SK-N-SH (cell line): ENCODE measurements at regions not wholly inside any gene's neighbourhood (a gene's known extent, or its start where the extent isn't known, plus 50 kb on each side); places are given as distances from the start of the nearest gene placed in this dataset.

Source experiments
- CTCF ChIA-PET: fragments of 300-600, 350-600 bp; formaldehyde crosslinking; extraction: SDS; loops from one replicate; lab custom pipeline; 2021; lab: Yijun Ruan, JAX
- POLR2A ChIA-PET: fragments of 350-600 bp; sonication (Branson Sonifier 250); formaldehyde crosslinking; extraction: SDS; loops from one replicate; lab custom pipeline; 2020; ENCODE audit warnings: antibody characterized with exemption, inconsistent platforms; lab: Yijun Ruan, JAX
- DNase-seq: peaks from one replicate; pipeline ENCODE4 v3.0.0; 2012
- H2AFZ ChIP-seq: fragments of 200-600 bp; sonication (generic); 2 replicates; pipeline ENCODE4 v1.8.1; 2016; ENCODE audit warnings: antibody characterized with exemption, mild to moderate bottlenecking, low read depth
- H3F3A ChIP-seq: fragments of 200-600 bp; sonication (generic); replicated peaks from 2 replicates; pipeline ENCODE3; 2016; ENCODE audit warnings: antibody characterized with exemption, mild to moderate bottlenecking; ENCODE audit not compliant: insufficient read depth
- H3K27ac ChIP-seq, 2 experiments: fragments of 200-500 bp in 1 of 2; fragments of 200-600 bp in 1 of 2; sonication (Bioruptor generic) in 1 of 2; sonication (generic), shearing (Covaris generic) in 1 of 2; 2 replicates each; pipeline versions ENCODE4 v1.5.1 to v1.6.1; 2014 to 2016; ENCODE audit warnings: low read depth in 2 of 2, inconsistent platforms in 1 of 2, low read length in 1 of 2, mild to moderate bottlenecking in 1 of 2, mixed read lengths in 1 of 2
- H3K27me3 ChIP-seq: fragments of 200-600 bp; sonication (generic), shearing (Covaris generic); 2 replicates; pipeline ENCODE4 v1.6.1; 2016; ENCODE audit warnings: mixed run types; ENCODE audit not compliant: insufficient read depth
- H3K36me3 ChIP-seq, 2 experiments: fragments of 200-500 bp in 1 of 2; fragments of 200-600 bp in 1 of 2; sonication (Bioruptor generic) in 1 of 2; sonication (generic) in 1 of 2; replicated peaks in 1 of 2; 2 replicates each; pipeline versions ENCODE3 to v1.5.1; 2014 to 2016; ENCODE audit warnings: low read length in 1 of 2, mild to moderate bottlenecking in 1 of 2; ENCODE audit not compliant: insufficient read depth in 2 of 2, control insufficient read depth in 1 of 2
- H3K4me1 ChIP-seq, 2 experiments: fragments of 200-500 bp in 1 of 2; fragments of 200-600 bp in 1 of 2; sonication (Bioruptor generic) in 1 of 2; sonication (generic), shearing (Covaris generic) in 1 of 2; 2 replicates each; pipeline versions ENCODE4 v1.5.1 to v1.6.1; 2014 to 2016; ENCODE audit warnings: low read depth in 1 of 2, low read length in 1 of 2, mixed run types in 1 of 2; ENCODE audit not compliant: insufficient read depth in 2 of 2, control insufficient read depth in 1 of 2
- H3K4me2 ChIP-seq: fragments of 200-600 bp; sonication (generic), shearing (Covaris generic); 2 replicates; pipeline ENCODE4 v1.6.1; 2017; ENCODE audit warnings: mixed run types
- H3K4me3 ChIP-seq, 2 experiments: fragments of 200-500 bp in 1 of 2; fragments of 200-600 bp in 1 of 2; sonication (Bioruptor generic) in 1 of 2; sonication (generic), shearing (Covaris generic) in 1 of 2; 2 replicates each; pipeline versions ENCODE4 v1.5.1 to v1.8.1; 2014 to 2016; ENCODE audit warnings: low read depth in 2 of 2, inconsistent platforms in 1 of 2, low read length in 1 of 2, mild to moderate bottlenecking in 1 of 2, mixed read lengths in 1 of 2, moderate library complexity in 1 of 2
- H3K79me2 ChIP-seq: fragments of 200-600 bp; sonication (generic); 2 replicates; pipeline ENCODE4 v1.8.1; 2017; ENCODE audit warnings: mild to moderate bottlenecking; ENCODE audit not compliant: insufficient read depth
- H3K9ac ChIP-seq: fragments of 200-600 bp; sonication (generic); 2 replicates; pipeline ENCODE4 v1.6.1; 2017; ENCODE audit warnings: mixed run types
- H3K9me2 ChIP-seq: fragments of 200-600 bp; sonication (generic); 2 replicates; pipeline ENCODE4 v1.6.1; 2017; ENCODE audit warnings: mixed run types
- H3K9me3 ChIP-seq: fragments of 200-600 bp; sonication (generic); 2 replicates; pipeline ENCODE4 v1.6.1; 2017; ENCODE audit warnings: mixed run types, mild to moderate bottlenecking, moderate library complexity
- H4K20me1 ChIP-seq: fragments of 200-600 bp; sonication (generic); 2 replicates; pipeline ENCODE4 v1.6.1; 2017; ENCODE audit warnings: mild to moderate bottlenecking, mixed run types; ENCODE audit not compliant: insufficient read depth
- CHD2 ChIP-seq: fragments of 150-350 bp; IDR thresholded peaks from 2 replicates; pipeline ENCODE4 v1.6.1; 2018; ENCODE audit warnings: low read length; ENCODE audit not compliant: partially characterized antibody
- CTCF ChIP-seq: fragments of 200-600 bp; sonication (generic); IDR thresholded peaks from 2 replicates; pipeline ENCODE4 v1.6.1; 2017; ENCODE audit warnings: antibody characterized with exemption, mild to moderate bottlenecking, moderate library complexity
- ELF1 ChIP-seq: IDR thresholded peaks from 2 replicates; pipeline ENCODE4 v1.4.0; 2012
- FOXM1 ChIP-seq: IDR thresholded peaks from 2 replicates; pipeline ENCODE4 v1.4.0; 2012; ENCODE audit warnings: low read depth, mild to moderate bottlenecking
- GATA2 ChIP-seq: sonication (generic); formaldehyde crosslinking; IDR thresholded peaks from 2 replicates; pipeline ENCODE4 v1.5.0; 2020; ENCODE audit warnings: mild to moderate bottlenecking, missing genetic modification reagents
- IRF3 ChIP-seq: fragments of 150-350 bp; IDR thresholded peaks from 2 replicates; pipeline ENCODE4 v1.6.1; 2016; ENCODE audit warnings: mild to moderate bottlenecking, low read depth, low read length
- JUND ChIP-seq: IDR thresholded peaks from 2 replicates; pipeline ENCODE4 v1.4.0; 2012
- MAX ChIP-seq: IDR thresholded peaks from 2 replicates; pipeline ENCODE4 v1.4.0; 2012; ENCODE audit warnings: low read depth
- MXI1 ChIP-seq: IDR thresholded peaks from 2 replicates; pipeline ENCODE4 v1.6.1; 2012; ENCODE audit warnings: mild to moderate bottlenecking, low read depth, low read length, improper control_type of control experiment
- NRF1 ChIP-seq: IDR thresholded peaks from 2 replicates; pipeline ENCODE4 v1.6.1; 2012; ENCODE audit warnings: low read depth, mild to moderate bottlenecking, low read length
- RAD21 ChIP-seq: IDR thresholded peaks from 2 replicates; pipeline ENCODE4 v1.6.1; 2012; ENCODE audit warnings: mild to moderate bottlenecking, low read length
- RCOR1 ChIP-seq: fragments of 150-350 bp; IDR thresholded peaks from 2 replicates; pipeline ENCODE4 v1.6.1; 2017; ENCODE audit warnings: antibody characterized with exemption, low read length
- REST ChIP-seq: IDR thresholded peaks from 2 replicates; pipeline ENCODE4 v1.6.1; 2012; ENCODE audit warnings: mild to moderate bottlenecking, low read depth, low read length, moderate library complexity
- SIN3A ChIP-seq: IDR thresholded peaks from 2 replicates; pipeline ENCODE4 v1.6.1; 2012; ENCODE audit warnings: low read depth, mild to moderate bottlenecking, low read length, moderate library complexity, borderline replicate concordance
- TAF1 ChIP-seq: IDR thresholded peaks from 2 replicates; pipeline ENCODE4 v1.6.1; 2012; ENCODE audit warnings: low read depth, mild to moderate bottlenecking, low read length, moderate library complexity, borderline replicate concordance
- USF1 ChIP-seq: IDR thresholded peaks from 2 replicates; pipeline ENCODE4 v1.4.0; 2012; ENCODE audit warnings: low read depth, borderline replicate concordance
- USF2 ChIP-seq: fragments of 150-350 bp; IDR thresholded peaks from 2 replicates; pipeline ENCODE4 v1.6.1; 2017; ENCODE audit warnings: antibody characterized with exemption, low read length, low read depth, borderline replicate concordance
- YY1 ChIP-seq: IDR thresholded peaks from 2 replicates; pipeline ENCODE4 v1.4.0; 2012; ENCODE audit warnings: low read depth, mild to moderate bottlenecking
- ZBTB33 ChIP-seq: IDR thresholded peaks from 2 replicates; pipeline ENCODE4 v1.4.0; 2012; ENCODE audit warnings: low read depth, borderline replicate concordance
- WGBS: methylation state at CpG from one replicate; pipeline ENCODE4 v1.1.6; 2017; ENCODE audit warnings: low lambda C conversion rate; 5-methylcytosine and 5-hydroxymethylcytosine counted together

- TF ChIP-seq CHD2, result no peak
Measured at GRCh38 chr9:106038266-106039001, 344.1 kb downstream of the TMEM38B start (continued).

GRCh38 chr9:106039151-106039935, 345.0 kb downstream of the TMEM38B start:
- Histone ChIP-seq H3K79me2 (no peaks in the 10 kb centered on the region), H2AFZ (no peak overlapping the region), H3K4me3 (no peak overlapping the region), H3K9me2 (no peaks in the 10 kb centered on the region), H3K4me1 (no peaks in the 10 kb centered on the region), H3K9ac (no peak overlapping the region), H3F3A (no peaks in the 10 kb centered on the region), H3K36me3 (no peaks in the 10 kb centered on the region), H3K9me3 (no peaks in the 10 kb centered on the region), H3K27ac (no peak overlapping the region), H4K20me1 (no peaks in the 10 kb centered on the region), H3K4me2 (no peak overlapping the region), H3K27me3 (no peaks in the 10 kb centered on the region)
- ChIA-PET CTCF (no interaction called here), POLR2A (no interaction called here)
- 20% methylated on average over 5 of the region's 5 CpGs for WGBS
- no peak for DNase-seq
- TF ChIP-seq YY1 (no peak), GATA2 (CRISPR knock-in tag) (no peak), FOXM1 (no peak), IRF3 (no peak), MAX (no peak), USF2 (no peak), CTCF (no peak), USF1 (no peak), MXI1 (no peak), ZBTB33 (no peak), ELF1 (no peak), JUND (no peak), REST (no peak), RCOR1 (no peak), TAF1 (no peak), SIN3A (no peak), RAD21 (no peak), NRF1 (no peak)
